Upper lobe of left lung (tissue), 4 donors: ENCODE measurements at regions not wholly inside any gene's neighbourhood (a gene's known extent, or its start where the extent isn't known, plus 50 kb on each side); places are given as distances from the start of the nearest gene placed in this dataset.
"Not testable (repeated sequence)": the region's sequence is repeated elsewhere in the genome, so short reads cannot be mapped to it uniquely, and the experiment has no call there.

Experiments
- POLR2AphosphoS5 ChIP-seq, 2 donors: sonication (generic); formaldehyde crosslinking; IDR thresholded peaks; one replicate each; pipeline ENCODE4 v1.5.1; 2017; ENCODE audit warnings: antibody characterized with exemption in 2 of 2
- TF ChIP-seq, protein P1 (sequence below), 6 experiments: fragments of 450-650 bp in 4 of 6; fragments of 200-600 bp in 2 of 6; sonication (generic) in 2 of 6; IDR thresholded peaks; one replicate each; pipeline ENCODE4 v1.5.1; 2016 to 2019; ENCODE audit warnings: antibody characterized with exemption in 6 of 6

GRCh38 chr1:67613479-67613878 lies 71.5 kb upstream of the GADD45A start:
- TF ChIP-seq POLR2AphosphoS5 (IDR thresholded peaks at IDR 0.05) = not testable (repeated sequence)
- TF ChIP-seq, protein P1, sequence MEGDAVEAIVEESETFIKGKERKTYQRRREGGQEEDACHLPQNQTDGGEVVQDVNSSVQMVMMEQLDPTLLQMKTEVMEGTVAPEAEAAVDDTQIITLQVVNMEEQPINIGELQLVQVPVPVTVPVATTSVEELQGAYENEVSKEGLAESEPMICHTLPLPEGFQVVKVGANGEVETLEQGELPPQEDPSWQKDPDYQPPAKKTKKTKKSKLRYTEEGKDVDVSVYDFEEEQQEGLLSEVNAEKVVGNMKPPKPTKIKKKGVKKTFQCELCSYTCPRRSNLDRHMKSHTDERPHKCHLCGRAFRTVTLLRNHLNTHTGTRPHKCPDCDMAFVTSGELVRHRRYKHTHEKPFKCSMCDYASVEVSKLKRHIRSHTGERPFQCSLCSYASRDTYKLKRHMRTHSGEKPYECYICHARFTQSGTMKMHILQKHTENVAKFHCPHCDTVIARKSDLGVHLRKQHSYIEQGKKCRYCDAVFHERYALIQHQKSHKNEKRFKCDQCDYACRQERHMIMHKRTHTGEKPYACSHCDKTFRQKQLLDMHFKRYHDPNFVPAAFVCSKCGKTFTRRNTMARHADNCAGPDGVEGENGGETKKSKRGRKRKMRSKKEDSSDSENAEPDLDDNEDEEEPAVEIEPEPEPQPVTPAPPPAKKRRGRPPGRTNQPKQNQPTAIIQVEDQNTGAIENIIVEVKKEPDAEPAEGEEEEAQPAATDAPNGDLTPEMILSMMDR (IDR thresholded peaks at IDR 0.05) = not testable (repeated sequence)
